OCI-LY1 (cell line): ENCODE measurements at regions not wholly inside any gene's neighbourhood (a gene's known extent, or its start where the extent isn't known, plus 50 kb on each side); places are given as distances from the start of the nearest gene placed in this dataset.

ENCODE experiments used
- CTCF ChIP-seq: fragments of 200-600 bp; sonication (generic), shearing (Covaris generic); IDR thresholded peaks from 2 replicates; pipeline ENCODE4 v1.5.1; 2017; ENCODE audit warnings: mild to moderate bottlenecking, antibody characterized with exemption, low read length, moderate library complexity, mixed read lengths
- EZH2 ChIP-seq: fragments of 200-600 bp; sonication (generic), shearing (Covaris generic); IDR thresholded peaks from 2 replicates; pipeline ENCODE4 v1.8.0; 2017; ENCODE audit warnings: borderline replicate concordance, mixed run types, mild to moderate bottlenecking, antibody characterized with exemption, low read length, moderate library complexity, mixed read lengths

GRCh38 chr15:79230766-79231165, 51.8 kb upstream of the ANKRD34C start:
- TF ChIP-seq CTCF = no peak
- TF ChIP-seq EZH2 = no peak
